Femur (tissue), 1 donor: ENCODE measurements at regions not wholly inside any gene's neighbourhood (a gene's known extent, or its start where the extent isn't known, plus 50 kb on each side); places are given as distances from the start of the nearest gene placed in this dataset.
"Not testable (repeated sequence)": the region's sequence is repeated elsewhere in the genome, so short reads cannot be mapped to it uniquely, and the experiment has no call there.

Source experiments
- DNase-seq: peaks from one replicate; pipeline ENCODE4 v3.0.0-alpha.2; 2017

DNA sequence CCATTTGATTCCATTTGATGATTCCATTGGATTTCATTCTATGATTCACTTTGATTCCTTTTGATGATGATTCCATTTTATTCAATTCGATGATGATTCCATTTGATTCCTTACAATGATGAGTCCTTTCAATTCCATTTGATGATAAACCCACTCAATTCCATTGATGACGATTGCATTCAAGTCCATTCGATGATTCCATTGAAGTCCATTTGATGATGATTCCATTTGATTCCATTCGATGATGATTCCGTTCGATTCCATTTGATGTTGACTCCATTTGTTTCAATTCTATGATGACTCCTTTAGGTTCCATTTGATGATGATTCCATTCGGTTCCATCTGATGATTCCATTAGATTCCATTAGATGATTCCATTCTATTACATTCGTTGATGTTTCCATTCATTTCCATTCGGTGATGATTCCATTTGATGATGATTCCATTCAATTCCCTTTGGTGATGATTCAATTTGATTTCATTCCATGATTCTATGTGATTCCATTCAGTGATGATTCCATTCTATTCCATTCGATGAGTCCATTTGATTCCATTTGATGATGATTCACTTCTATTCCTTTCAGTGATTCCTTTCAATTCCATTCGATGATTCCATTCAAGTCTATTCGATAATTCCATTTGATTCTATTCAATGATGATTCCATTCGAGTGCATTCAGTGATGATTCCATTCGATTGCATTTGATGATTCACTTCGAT lies 1106.0 kb downstream of the RPIA start:
- DNase-seq = no peak

DNA sequence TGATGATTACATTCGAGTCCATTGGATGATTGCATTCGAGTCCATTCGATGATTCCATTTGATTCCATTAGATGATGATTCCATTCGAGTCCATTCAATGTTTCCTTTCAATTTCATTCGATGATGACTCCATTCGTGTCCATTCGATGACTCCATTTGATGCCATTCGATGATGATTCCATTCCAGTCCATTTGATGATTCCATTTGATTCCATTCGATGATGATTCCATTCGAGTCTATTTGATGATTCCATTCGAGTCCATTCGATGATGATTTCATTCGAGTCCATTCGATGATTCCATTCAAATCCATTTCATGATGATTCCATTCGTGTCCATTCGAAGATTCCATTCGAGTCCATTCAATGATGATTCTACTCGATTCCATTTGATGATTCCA lies 1109.7 kb downstream of the RPIA start:
- DNase-seq = not testable (repeated sequence)

DNA sequence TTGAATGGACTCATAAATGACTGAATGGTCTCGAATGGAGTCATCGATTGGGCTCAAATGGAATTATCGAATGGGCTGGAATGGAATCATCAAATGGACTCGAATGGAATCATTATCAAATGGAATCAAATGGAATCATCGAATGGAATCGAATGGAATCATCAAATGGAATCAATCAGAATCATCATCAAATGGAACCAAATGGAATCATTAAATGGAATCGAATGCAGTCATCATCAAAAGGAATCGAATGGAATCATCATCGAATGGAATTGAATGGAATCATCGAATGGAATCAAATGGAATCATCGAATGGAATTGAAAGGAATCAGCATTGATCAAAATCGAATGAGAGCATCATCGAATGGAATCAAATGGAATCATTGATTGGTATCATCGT lies 1114.9 kb downstream of the RPIA start:
- DNase-seq = not testable (repeated sequence)

DNA sequence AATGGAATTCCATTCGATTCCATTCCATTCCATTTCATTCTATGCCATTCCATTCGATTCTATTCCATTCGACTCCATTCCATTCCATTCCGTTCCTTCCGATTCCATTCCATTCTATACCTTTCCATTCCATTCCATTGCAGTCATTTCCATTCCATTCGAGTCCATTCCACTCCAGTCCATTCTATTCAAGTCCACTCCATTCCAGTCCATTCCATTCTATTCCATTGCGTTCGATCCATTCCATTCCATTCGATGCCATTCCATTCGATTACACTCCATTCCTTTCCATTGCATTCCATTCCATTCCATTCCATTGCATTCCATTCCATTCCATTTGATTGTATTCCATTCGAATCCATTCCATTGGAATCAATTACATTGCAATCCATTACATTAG lies 1119.8 kb downstream of the RPIA start:
- no peak for DNase-seq

DNA sequence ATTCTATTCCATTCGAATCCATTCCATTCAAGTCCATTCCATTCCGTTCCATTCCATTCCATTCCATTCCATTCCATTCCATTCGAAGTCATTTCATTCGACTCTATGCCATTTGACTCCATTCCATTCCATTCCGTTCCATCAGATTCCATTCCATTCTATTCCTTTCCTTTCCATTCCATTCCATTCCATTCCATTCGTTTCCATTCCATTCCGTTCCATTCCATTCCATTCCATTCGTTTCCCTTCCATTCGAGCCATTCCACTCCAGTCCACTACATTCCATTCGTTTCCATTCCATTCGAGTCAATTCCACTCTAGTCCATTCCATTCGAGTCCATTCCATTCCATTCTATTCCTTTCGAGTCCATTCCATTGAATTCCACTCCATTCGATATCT lies 1120.4 kb downstream of the RPIA start:
- DNase-seq = not testable (repeated sequence)

DNA sequence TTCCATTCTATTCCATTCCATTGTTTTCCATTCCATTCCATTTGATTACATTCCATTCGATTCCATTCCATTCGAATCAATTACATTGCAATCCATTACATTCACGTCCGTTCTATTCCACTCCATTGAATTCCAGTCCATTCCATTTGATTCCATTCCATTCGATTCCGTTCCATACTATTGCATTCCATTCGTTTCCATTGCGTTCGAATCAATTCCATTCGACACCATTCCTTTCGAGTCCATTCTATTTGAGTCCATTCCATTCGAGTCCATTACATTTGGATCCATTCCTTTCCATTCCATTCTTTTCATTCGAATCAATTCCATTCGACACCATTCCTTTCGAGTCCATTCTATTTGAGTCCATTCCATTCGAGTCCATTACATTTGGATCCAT lies 1122.9 kb downstream of the RPIA start:
- not testable (repeated sequence) for DNase-seq

DNA sequence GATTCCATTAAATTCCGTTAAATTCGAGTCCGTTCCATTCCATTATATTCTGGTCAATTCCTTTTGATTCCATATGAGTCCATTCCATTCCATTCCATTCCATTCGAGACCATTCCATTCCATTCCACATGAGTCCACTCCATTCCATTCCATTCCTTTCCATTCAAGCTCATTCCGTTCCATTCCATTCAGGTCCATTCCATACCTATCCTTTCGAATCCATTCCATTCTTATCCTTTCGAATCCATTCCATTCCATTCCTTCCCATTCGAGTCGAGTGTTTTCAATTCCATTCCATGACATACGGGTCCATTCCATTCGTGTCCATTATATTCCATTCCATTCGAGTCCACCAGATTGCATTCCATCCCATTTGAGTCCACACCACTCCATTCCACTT lies 1127.4 kb downstream of the RPIA start:
- DNase-seq = no peak

DNA sequence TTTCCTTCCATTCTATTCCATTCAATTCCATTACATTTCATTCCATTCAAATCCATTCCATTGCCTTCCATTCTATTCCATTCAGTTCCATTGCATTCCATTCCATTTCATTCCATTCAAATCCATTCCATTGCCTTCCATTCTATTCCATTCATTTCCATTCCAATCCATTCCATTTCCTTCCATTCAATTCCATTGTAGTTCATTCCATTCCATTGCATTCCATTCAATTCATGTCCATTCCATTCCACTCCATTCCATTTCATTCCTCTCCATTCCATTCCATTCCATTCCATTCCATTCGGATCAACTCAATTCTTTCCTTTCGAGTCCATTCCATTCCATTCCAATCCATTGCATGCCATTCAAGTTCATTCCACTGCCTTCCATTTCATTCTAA lies 1128.3 kb downstream of the RPIA start:
- no peak for DNase-seq

DNA sequence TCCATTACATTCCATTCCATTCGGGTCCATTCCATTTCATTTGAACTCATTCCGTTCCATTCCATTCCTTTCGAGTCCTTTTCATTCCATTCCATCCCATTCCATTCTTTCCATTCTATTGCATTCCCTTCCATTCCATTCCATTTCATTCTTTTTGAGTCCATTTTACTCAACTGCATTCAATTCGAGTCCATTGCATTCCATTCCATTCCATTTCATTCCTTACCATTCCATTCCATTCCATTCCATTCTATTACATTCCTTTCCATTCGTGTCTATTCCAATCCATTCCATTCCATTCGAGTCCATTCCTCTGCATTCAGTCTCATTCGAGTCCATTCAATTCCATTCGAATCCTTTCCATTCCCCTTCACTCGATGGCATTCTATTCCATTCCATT lies 1128.8 kb downstream of the RPIA start:
- no peak for DNase-seq

DNA sequence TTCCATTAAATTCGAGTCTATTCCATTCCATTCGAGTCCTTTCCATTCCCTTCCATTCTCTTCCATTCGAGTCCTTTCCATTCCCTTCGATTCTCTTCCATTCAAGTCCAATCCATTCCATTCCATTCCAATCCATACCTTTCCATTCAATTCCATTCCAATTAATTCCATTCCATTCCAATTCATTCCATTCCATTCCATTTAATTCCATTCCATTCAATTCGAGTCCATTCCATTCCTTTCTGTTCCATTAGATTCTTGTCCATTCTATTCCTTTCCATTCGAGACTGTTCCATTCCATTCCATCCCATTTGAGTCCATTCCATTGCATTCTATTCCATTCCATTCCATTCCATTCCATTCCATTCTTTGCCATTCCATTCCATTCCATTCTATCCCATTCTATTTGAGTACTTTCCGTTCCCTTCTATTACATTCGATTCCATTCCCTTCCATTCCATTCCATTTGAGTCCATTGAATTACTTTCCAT lies 1130.0 kb downstream of the RPIA start:
- no peak for DNase-seq

DNA sequence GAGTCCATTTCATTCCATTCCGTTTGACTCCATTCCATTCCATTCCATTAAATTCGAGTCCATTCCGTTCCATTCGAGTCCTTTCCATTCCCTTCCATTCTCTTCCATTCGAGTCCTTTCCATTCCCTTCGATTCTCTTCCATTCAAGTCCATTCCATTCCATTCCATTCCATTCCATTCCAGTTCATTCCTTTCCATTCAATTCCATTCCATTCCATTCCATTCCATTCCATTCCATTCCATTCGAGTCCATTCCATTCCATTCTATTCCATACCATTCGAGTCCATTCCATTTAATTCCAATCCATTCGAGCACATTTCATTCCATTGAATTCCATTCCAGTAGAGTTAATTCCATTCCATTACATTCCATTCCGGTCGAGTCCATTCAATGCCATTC lies 1130.9 kb downstream of the RPIA start:
- DNase-seq = not testable (repeated sequence)

DNA sequence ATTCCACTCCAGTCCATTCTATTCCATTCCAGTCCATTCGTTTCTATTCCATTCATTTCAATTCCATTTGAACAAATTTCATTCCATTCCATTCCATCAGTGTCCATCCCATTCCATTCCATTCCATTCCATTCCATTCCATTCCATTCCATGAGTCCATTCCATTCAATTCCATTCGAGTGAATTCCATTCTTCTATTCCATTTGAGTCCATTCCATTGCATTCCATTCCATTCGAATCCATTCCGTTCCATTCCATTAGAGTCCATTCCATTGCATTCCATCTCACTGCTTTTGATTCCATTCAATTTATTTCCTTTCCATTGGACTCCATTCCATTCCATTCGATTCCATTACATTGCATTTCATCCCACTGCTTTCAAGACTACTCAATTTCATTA lies 1132.1 kb downstream of the RPIA start:
- no peak for DNase-seq

DNA sequence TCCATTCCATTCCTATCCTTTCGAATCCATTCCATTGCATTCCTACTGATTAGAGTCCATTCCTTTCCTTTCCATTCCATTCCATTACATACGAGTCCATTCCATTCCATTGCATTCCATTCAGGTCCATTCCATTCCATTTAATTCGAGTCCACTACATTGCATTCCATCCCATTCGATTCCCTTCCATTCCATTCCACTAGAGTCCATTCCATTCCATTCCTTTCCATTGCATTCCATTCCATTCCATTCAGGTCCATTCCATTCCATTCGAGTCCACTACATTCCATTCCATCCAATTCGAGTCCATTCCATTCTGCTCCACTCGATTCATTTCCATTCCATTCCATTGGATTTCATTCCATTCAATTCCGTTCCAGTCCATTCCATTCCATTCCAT lies 1133.6 kb downstream of the RPIA start:
- no peak for DNase-seq

DNA sequence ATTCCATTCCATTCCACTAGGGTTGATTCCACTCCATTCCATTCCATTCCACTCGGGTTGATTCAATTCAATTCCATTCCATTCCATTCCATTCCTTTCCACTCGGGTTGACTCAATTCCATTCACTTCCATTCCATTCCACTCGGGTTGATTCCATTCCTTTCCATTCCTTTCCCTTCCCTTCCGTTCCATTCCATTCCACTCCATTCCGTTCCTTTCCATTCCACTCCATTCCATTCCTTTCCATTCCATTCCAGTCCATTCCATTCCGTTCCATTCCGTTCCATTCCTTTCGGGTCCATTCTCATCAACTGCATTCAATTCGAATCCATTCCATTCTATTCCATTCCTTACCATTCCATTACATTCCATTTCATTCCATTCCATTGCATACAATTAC lies 1135.3 kb downstream of the RPIA start:
- not testable (repeated sequence) for DNase-seq

DNA sequence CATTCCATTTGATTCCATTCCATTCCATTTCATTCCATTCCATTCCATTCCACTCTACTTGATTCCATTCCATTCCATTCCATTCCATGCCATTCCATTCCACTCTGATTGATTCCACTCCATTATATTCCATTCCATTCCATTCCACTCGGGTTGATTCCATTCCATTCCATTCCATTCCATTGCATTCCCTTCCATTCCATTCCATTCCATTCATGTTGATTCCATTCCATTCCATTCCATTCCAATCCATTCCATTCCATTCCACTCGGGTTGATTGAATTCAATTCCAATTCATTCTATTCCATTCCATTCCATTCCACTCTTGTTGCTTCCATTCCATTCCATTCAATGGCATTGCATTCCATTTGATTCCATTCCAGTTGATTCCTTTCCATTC lies 1136.4 kb downstream of the RPIA start:
- DNase-seq = not testable (repeated sequence)

DNA sequence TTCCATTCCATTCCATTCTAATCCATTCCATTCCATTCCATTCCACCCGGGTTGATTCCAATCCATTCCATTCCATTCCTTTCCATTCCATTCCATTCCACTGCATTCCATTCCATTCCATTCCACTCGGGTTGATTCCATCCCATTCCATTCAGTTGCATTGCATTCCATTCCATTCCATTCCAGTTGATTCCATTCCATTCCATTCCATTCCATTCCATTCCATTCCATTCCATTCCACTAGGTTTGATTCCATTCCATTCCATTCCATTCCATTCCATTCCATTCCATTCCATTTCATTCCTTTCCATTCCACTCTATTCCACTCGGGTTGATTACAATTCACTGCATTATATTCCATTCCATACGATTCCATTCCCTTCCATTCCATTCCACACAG lies 1136.9 kb downstream of the RPIA start:
- DNase-seq = not testable (repeated sequence)

DNA sequence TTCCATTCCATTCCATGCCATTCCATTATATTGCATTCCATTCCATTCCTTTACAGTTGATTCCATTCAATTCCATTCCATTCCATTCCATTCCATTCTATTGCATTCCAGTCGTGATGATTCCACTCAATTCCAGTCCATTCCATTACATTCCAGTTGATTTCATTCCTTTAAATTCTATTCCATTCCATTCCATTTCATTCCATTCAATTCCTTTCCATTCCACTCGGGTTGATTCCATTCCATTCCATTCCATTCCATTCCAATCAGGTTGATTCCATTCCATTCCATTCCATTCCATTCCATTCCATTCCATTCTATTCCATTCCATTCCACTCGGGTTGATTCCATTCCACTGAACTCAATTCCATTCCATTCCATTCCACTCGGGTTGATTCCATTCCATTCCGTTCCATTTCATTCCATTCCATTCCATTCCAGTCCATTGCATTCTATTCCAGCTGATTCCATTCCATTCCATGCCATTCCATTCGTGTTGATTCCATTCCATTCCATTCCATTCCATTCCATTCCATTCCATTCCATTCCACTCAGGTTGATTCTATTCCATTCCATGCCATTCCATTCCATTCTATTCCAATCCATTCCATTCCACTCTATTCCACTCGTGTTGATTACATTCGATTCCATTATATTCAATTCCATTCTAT lies 1137.6 kb downstream of the RPIA start:
- DNase-seq = not testable (repeated sequence)

DNA sequence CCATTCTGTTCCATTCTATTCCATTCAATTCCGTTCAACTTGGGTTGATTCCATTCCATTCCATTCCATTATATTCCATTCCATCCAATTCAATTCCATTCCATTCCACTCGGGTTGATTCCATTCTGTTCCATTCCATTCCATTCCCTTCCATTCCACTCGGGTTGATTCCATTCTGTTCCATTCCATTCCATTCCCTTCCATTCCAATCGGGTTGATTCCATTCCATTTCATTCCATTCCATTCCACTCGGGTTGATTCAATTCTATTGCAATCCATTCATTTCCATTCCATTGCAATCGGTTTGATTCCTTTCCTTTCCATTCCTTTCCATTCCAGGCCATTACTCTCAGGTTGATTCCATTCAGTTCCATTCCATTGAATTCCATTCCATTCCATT lies 1138.4 kb downstream of the RPIA start:
- no peak for DNase-seq

DNA sequence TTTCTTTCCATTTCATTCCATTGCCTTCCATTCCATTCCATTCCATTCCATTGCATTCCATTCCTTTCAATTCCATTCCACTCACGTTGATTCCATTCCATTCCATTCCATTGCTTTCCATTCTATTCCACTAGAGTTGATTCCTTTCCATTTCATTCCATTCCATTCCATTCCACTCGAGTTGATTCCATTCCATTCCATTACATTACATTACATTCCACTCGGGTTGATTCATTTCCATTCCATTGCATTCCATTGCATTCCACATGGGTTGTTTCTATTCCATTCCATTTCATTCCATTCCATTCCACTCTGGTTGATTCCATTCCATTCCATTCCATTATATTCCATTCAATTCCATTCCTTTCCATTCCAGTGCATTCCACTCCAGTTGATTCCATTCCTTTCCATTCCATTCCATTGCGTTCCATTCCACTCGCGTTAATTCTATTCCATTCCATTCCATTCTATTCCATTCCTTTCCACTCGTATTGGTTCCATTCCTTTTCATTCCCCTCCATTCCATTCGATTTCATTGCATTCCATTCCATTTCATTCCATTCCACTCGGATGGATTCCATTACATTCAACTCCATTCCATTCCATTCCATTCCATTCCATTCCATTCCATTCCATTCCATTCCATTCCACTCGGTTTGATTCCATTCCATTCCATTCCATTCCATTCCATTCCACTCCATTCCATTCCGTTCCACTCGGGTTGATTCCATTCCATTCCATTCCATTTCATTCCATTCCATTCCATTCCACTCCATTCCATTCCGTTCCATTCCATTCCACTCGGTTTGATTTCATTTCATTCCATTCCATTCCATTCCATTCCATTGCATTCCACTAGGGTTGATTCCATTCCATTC lies 1139.1 kb downstream of the RPIA start:
- not testable (repeated sequence) for DNase-seq

DNA sequence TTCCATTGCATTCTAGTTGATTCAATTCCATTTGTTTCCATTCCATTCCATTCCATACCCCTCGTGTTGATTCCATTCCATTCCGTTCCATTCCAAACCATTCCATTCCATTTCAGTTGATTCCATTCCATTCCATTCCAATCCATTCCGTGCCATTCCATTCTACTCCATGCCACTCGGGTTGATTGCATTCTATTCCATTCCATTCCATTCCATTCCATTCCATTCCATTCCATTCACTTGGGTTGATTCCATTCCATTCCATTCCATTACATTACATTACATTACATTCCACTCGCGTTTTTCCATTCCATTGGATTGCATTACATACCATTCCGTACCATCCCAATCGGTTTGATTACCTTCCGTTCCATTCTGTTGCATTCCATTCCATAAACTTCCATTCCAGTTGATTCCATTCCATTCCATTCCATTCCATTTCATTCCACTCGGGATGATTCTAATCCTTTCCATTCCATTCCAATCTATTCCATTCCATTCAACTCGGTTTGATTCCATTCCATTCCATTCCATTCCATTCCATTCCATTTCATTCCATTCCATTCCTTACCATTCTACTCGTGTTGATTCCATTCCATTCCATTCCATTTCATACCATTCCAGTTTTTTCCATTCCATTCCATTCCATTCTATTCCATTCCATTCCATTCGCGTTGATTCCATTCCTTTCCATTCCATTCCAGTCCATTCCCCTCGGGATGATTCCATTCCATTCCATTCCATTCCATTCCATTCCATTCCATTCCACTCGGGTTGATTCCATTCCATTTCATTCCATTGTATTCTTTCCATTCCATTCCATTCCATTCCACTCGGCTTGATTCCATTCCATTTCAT lies 1140.4 kb downstream of the RPIA start:
- DNase-seq = no peak

DNA sequence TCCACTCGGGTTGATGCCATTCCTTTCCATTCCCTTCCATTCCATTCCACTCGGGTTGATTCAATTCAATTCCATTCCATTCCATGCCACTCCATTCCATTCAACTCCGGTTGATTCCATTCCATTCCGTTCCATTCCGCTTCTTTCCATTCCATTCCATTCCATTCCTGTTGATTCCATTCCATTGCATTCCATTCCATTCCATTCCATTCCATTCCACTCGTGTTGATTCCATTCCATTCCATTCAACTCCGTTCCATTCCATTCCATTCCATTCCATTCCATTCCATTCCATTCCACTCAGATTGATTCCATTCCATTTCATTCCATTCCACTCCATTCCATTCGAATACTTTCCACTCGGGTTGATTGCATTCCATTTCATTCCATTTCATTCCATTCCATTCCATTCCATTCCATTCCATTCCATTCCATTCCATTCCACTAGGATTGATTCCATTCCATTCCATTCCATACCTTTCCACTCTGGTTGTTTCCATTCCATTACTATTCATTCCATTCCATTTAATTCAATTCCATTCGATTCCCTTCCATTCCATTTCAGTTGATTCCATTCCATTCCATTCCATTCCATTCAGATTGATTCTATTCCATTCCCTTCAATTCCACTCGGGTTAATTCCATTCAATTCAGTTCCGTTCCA lies 1141.8 kb downstream of the RPIA start:
- no peak for DNase-seq

DNA sequence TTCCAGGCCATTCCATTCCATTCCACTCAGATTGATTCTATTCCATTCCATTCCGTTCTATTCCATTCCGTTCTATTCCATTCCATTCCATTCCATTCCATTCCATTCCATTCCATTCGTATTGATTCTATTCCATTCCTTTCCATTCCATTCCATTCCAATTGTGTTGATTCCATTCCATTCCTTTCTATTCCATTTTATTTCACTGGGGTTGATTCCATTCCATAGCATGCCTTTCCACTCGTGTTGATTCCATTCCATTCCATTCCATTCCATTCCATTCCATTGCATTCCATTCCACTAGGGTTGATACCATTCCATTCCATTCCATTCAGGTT lies 1142.3 kb downstream of the RPIA start:
- no peak for DNase-seq
